Smooth muscle cell (in vitro differentiated cells): ENCODE measurements at regions not wholly inside any gene's neighbourhood (a gene's known extent, or its start where the extent isn't known, plus 50 kb on each side); places are given as distances from the start of the nearest gene placed in this dataset.

Experiments used
- DNase-seq: peaks from one replicate; lab custom pipeline; 2025; ENCODE audit not compliant: unreplicated experiment; lab: John Stamatoyannopoulos, UW
- H2AFZ ChIP-seq: fragments of 200-600 bp; sonication (generic); 2 replicates; pipeline ENCODE4 v1.6.0; 2016; ENCODE audit warnings: antibody characterized with exemption, low read depth, mild to moderate bottlenecking
- H3F3A ChIP-seq: fragments of 200-600 bp; sonication (generic); 2 replicates; pipeline ENCODE4 v1.6.0; 2017; ENCODE audit warnings: antibody characterized with exemption, low read depth
- H3K27ac ChIP-seq: fragments of 200-600 bp; sonication (generic); 2 replicates; pipeline ENCODE4 v1.5.1; 2016; ENCODE audit warnings: low read depth, mild to moderate bottlenecking
- H3K27me3 ChIP-seq: fragments of 200-600 bp; sonication (generic); 2 replicates; pipeline ENCODE4 v1.6.1; 2016; ENCODE audit warnings: low read depth, mild to moderate bottlenecking
- H3K36me3 ChIP-seq: fragments of 200-600 bp; sonication (generic); 2 replicates; pipeline ENCODE4 v1.5.1; 2016; ENCODE audit warnings: low read depth
- H3K4me1 ChIP-seq: fragments of 200-600 bp; sonication (generic); 2 replicates; pipeline ENCODE4 v1.5.1; 2016; ENCODE audit warnings: low read depth
- H3K4me2 ChIP-seq: fragments of 200-600 bp; sonication (generic); 2 replicates; pipeline ENCODE4 v1.6.0; 2016; ENCODE audit warnings: mild to moderate bottlenecking
- H3K4me3 ChIP-seq: fragments of 200-600 bp; sonication (generic); 2 replicates; pipeline ENCODE4 v1.5.1; 2016; ENCODE audit warnings: mild to moderate bottlenecking
- H3K79me2 ChIP-seq: fragments of 200-600 bp; sonication (generic); 2 replicates; pipeline ENCODE4 v1.6.0; 2016; ENCODE audit warnings: low read depth, mild to moderate bottlenecking
- H3K9ac ChIP-seq: fragments of 200-600 bp; sonication (generic); 2 replicates; pipeline ENCODE4 v1.6.0; 2016; ENCODE audit warnings: low read depth
- H3K9me3 ChIP-seq: fragments of 200-600 bp; sonication (generic); replicated peaks from 2 replicates; pipeline ENCODE4 v1.5.1; 2016; ENCODE audit warnings: low read depth
- H4K20me1 ChIP-seq: fragments of 200-600 bp; sonication (generic); 2 replicates; pipeline ENCODE4 v1.6.0; 2016; ENCODE audit warnings: low read depth
- CTCF ChIP-seq: fragments of 200-600 bp; sonication (generic); IDR thresholded peaks from 2 replicates; pipeline ENCODE4 v1.5.1; 2017; ENCODE audit warnings: borderline replicate concordance, mild to moderate bottlenecking, antibody characterized with exemption; ENCODE audit not compliant: insufficient read depth, poor library complexity, severe bottlenecking
- WGBS: methylation state at CpG from one replicate; pipeline ENCODE4 v1.1.7; 2016; ENCODE audit warnings: low lambda C conversion rate; 5-methylcytosine and 5-hydroxymethylcytosine counted together

- TF ChIP-seq CTCF = no peak
- 90% methylated on average over 4 of the region's 4 CpGs for WGBS
- H3K27me3 ChIP-seq = no peaks in the 10 kb centered on the region
- no peaks in the 10 kb centered on the region for H3K36me3 ChIP-seq
- DNase-seq = no peak
- no peaks in the 10 kb centered on the region for H4K20me1 ChIP-seq
- H3K4me2 ChIP-seq = no peak overlapping the region
- H3K4me3 ChIP-seq = no peak overlapping the region
- no peak overlapping the region for H3K27ac ChIP-seq
- no peak overlapping the region for H3K9ac ChIP-seq
- H3K9me3 ChIP-seq = no peaks in the 10 kb centered on the region
- H2AFZ ChIP-seq = no peak overlapping the region
- H3K79me2 ChIP-seq = no peaks in the 10 kb centered on the region
- no peaks in the 10 kb centered on the region for H3F3A ChIP-seq
- no peaks in the 10 kb centered on the region for H3K4me1 ChIP-seq
These were observed 54.1 kb upstream of the EXOC2 start for GRCh38 chr6:747028-747427.

- Histone ChIP-seq H3K9me3 (no peaks in the 10 kb centered on the region), H4K20me1 (no peaks in the 10 kb centered on the region), H3K27me3 (no peaks in the 10 kb centered on the region), H2AFZ (no peak overlapping the region), H3K4me1 (no peaks in the 10 kb centered on the region), H3K27ac (no peak overlapping the region), H3K36me3 (no peaks in the 10 kb centered on the region), H3K4me2 (no peak overlapping the region), H3F3A (no peaks in the 10 kb centered on the region), H3K9ac (no peak overlapping the region), H3K79me2 (no peaks in the 10 kb centered on the region), H3K4me3 (no peak overlapping the region)
- 92% methylated on average over 7 of the region's 7 CpGs for WGBS
- no peak for TF ChIP-seq CTCF
- no peak for DNase-seq
These were observed 51.9 kb upstream of the EXOC2 start for GRCh38 chr6:744666-745353.

- Histone ChIP-seq H2AFZ (no peak overlapping the region), H3K4me2 (no peak overlapping the region), H3K36me3 (no peaks in the 10 kb centered on the region), H3K79me2 (no peaks in the 10 kb centered on the region), H3K4me3 (no peak overlapping the region), H3K9ac (no peak overlapping the region), H4K20me1 (no peaks in the 10 kb centered on the region), H3K9me3 (no peaks in the 10 kb centered on the region), H3F3A (no peaks in the 10 kb centered on the region), H3K27ac (no peak overlapping the region), H3K4me1 (no peaks in the 10 kb centered on the region), H3K27me3 (no peaks in the 10 kb centered on the region)
- DNase-seq = no peak
- TF ChIP-seq CTCF = no peak
- 95% methylated on average over 4 of the region's 4 CpGs for WGBS
These were observed 50.6 kb upstream of the EXOC2 start for GRCh38 chr6:743320-744096.
